ENCODE measurements at regions not wholly inside any gene's neighbourhood (a gene's known extent, or its start where the extent isn't known, plus 50 kb on each side); places are given as distances from the start of the nearest gene placed in this dataset.

- TF ChIP-seq EZH2 (IDR thresholded peaks at IDR 0.05; ENCODE audit: low read length), result no peak
- TF ChIP-seq, protein P1, sequence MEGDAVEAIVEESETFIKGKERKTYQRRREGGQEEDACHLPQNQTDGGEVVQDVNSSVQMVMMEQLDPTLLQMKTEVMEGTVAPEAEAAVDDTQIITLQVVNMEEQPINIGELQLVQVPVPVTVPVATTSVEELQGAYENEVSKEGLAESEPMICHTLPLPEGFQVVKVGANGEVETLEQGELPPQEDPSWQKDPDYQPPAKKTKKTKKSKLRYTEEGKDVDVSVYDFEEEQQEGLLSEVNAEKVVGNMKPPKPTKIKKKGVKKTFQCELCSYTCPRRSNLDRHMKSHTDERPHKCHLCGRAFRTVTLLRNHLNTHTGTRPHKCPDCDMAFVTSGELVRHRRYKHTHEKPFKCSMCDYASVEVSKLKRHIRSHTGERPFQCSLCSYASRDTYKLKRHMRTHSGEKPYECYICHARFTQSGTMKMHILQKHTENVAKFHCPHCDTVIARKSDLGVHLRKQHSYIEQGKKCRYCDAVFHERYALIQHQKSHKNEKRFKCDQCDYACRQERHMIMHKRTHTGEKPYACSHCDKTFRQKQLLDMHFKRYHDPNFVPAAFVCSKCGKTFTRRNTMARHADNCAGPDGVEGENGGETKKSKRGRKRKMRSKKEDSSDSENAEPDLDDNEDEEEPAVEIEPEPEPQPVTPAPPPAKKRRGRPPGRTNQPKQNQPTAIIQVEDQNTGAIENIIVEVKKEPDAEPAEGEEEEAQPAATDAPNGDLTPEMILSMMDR (optimal IDR thresholded peaks at IDR 0.05 in 1 of 3, IDR thresholded peaks at IDR 0.05 in 1 of 3, conservative IDR thresholded peaks at IDR 0.05 in 1 of 3; ENCODE audit: extremely low read depth in 1 of 3, insufficient read depth in 2 of 3, low read length in 3 of 3), result no peak
Observed at GRCh38 chr11:130779267-130779666, 137.0 kb downstream of the SNX19 start.
